ENCODE measurements at regions not wholly inside any gene's neighbourhood (a gene's known extent, or its start where the extent isn't known, plus 50 kb on each side); places are given as distances from the start of the nearest gene placed in this dataset.

DNA sequence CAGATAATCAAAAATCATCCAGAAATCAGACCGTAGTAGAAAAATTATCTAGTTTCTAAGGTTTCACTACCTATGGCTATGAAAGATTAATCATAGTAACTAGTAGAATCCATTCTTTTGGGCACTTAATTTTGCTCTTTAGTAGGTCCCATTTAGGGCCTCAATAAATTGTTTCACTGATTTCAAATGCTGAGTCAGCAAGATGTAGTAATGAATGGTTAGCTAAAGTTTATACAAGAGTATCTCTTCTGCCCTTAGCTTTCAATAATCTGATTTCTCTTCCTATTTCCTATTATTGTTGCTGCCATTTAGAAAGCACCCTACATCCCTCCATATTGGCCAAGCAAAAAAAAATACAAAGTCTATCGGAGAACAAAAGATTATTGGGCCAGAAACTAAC is 283.2 kb upstream of the PCDH10 start:
- TF ChIP-seq, protein P1, sequence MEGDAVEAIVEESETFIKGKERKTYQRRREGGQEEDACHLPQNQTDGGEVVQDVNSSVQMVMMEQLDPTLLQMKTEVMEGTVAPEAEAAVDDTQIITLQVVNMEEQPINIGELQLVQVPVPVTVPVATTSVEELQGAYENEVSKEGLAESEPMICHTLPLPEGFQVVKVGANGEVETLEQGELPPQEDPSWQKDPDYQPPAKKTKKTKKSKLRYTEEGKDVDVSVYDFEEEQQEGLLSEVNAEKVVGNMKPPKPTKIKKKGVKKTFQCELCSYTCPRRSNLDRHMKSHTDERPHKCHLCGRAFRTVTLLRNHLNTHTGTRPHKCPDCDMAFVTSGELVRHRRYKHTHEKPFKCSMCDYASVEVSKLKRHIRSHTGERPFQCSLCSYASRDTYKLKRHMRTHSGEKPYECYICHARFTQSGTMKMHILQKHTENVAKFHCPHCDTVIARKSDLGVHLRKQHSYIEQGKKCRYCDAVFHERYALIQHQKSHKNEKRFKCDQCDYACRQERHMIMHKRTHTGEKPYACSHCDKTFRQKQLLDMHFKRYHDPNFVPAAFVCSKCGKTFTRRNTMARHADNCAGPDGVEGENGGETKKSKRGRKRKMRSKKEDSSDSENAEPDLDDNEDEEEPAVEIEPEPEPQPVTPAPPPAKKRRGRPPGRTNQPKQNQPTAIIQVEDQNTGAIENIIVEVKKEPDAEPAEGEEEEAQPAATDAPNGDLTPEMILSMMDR (IDR thresholded peaks at IDR 0.05; ENCODE audit: borderline replicate concordance, extremely low read depth, low read length, poor library complexity, severe bottlenecking), result no peak
- no peak for TF ChIP-seq EZH2 (IDR thresholded peaks at IDR 0.05; ENCODE audit: borderline replicate concordance, low read depth, low read length, severe bottlenecking)
